BLaER1 treated with 17β-estradiol and CSF1 and Interleukin-3, amounts not matched to agents 10 nM and 100 nM (cell line): ENCODE measurements at regions not wholly inside any gene's neighbourhood (a gene's known extent, or its start where the extent isn't known, plus 50 kb on each side); places are given as distances from the start of the nearest gene placed in this dataset.

Experiments
- H3K27ac ChIP-seq, 11 experiments: shearing (Covaris generic); formaldehyde crosslinking; 2 replicates each; pipeline ENCODE4 v1.8.1; 2022
- H3K27me3 ChIP-seq, 11 experiments: shearing (Covaris generic); formaldehyde crosslinking; 2 replicates each; pipeline ENCODE4 v1.8.1; 2022
- H3K36me3 ChIP-seq, 11 experiments: shearing (Covaris generic); formaldehyde crosslinking; 2 replicates each; pipeline ENCODE4 v1.8.1; 2022
- H3K4me1 ChIP-seq, 10 experiments: shearing (Covaris generic); formaldehyde crosslinking; 2 replicates each; pipeline ENCODE4 v1.8.1; 2022
- H3K4me2 ChIP-seq, 11 experiments: shearing (Covaris generic); formaldehyde crosslinking; 2 replicates each; pipeline ENCODE4 v1.8.1; 2022
- H3K4me3 ChIP-seq, 10 experiments: shearing (Covaris generic); formaldehyde crosslinking; 2 replicates each; pipeline ENCODE4 v1.8.1; 2022
- H3K9ac ChIP-seq, 11 experiments: shearing (Covaris generic); formaldehyde crosslinking; 2 replicates each; pipeline ENCODE4 v1.8.1; 2022
- H3K9me3 ChIP-seq, 11 experiments: shearing (Covaris generic); formaldehyde crosslinking; replicated peaks in 1 of 11; 2 replicates each; pipeline ENCODE4 v1.8.1; 2022
- H4K20me1 ChIP-seq, 11 experiments: shearing (Covaris generic); formaldehyde crosslinking; 2 replicates each; pipeline ENCODE4 v1.8.1; 2022
- Cebpa-rat ChIP-seq, 11 experiments: shearing (Covaris generic); IDR thresholded peaks; 2 replicates each; pipeline ENCODE4 v1.8.1; 2022

- H3K36me3 ChIP-seq, result no peaks in the 10 kb centered on the region; a peak in 1 of 22 replicates
- H3K4me2 ChIP-seq, result no peak overlapping the region
- no peaks in the 10 kb centered on the region for H3K4me1 ChIP-seq
- TF ChIP-seq Cebpa-rat (IDR thresholded peaks at IDR 0.05), result no peak
- no peaks in the 10 kb centered on the region for H4K20me1 ChIP-seq
- no peak overlapping the region for H3K4me3 ChIP-seq
- peaks cover 0 to 17% (median 9%) of the 10 kb centered on the region in 11 experiments; a peak in 7 of 22 replicates for H3K9me3 ChIP-seq
- no peak overlapping the region for H3K9ac ChIP-seq
- no peaks in the 10 kb centered on the region for H3K27me3 ChIP-seq
- H3K27ac ChIP-seq, result no peak overlapping the region
Measured at GRCh38 chr4:4609622-4610334, 67.9 kb upstream of the STX18 start.

GRCh38 chr4:4608214-4608537 is 66.3 kb upstream of the STX18 start:
- no peaks in the 10 kb centered on the region for H4K20me1 ChIP-seq
- H3K27me3 ChIP-seq, result no peaks in the 10 kb centered on the region
- H3K27ac ChIP-seq, result no peak overlapping the region
- H3K9me3 ChIP-seq, result peaks cover 0 to 17% (median 9%) of the 10 kb centered on the region in 11 experiments; a peak in 7 of 22 replicates
- no peaks in the 10 kb centered on the region; a peak in 1 of 22 replicates for H3K36me3 ChIP-seq
- H3K9ac ChIP-seq, result no peak overlapping the region
- no peak overlapping the region for H3K4me2 ChIP-seq
- H3K4me3 ChIP-seq, result no peak overlapping the region
- TF ChIP-seq Cebpa-rat (IDR thresholded peaks at IDR 0.05), result no peak
- no peaks in the 10 kb centered on the region for H3K4me1 ChIP-seq

- H3K9ac ChIP-seq, result no peak overlapping the region
- peaks cover 0 to 17% (median 9%) of the 10 kb centered on the region in 11 experiments; a peak in 7 of 22 replicates for H3K9me3 ChIP-seq
- H3K36me3 ChIP-seq, result no peaks in the 10 kb centered on the region; a peak in 1 of 22 replicates
- no peaks in the 10 kb centered on the region for H3K27me3 ChIP-seq
- no peak overlapping the region for H3K4me3 ChIP-seq
- no peak overlapping the region for H3K27ac ChIP-seq
- TF ChIP-seq Cebpa-rat (IDR thresholded peaks at IDR 0.05), result no peak
- H4K20me1 ChIP-seq, result no peaks in the 10 kb centered on the region
- no peaks in the 10 kb centered on the region for H3K4me1 ChIP-seq
- H3K4me2 ChIP-seq, result no peak overlapping the region
Measured at GRCh38 chr4:4607336-4608213, 65.7 kb upstream of the STX18 start.

- H3K4me1 ChIP-seq, result no peaks in the 10 kb centered on the region
- no peak overlapping the region for H3K27ac ChIP-seq
- H3K27me3 ChIP-seq, result no peaks in the 10 kb centered on the region
- H3K4me2 ChIP-seq, result no peak overlapping the region
- no peak overlapping the region for H3K4me3 ChIP-seq
- H4K20me1 ChIP-seq, result no peaks in the 10 kb centered on the region
- H3K9ac ChIP-seq, result no peak overlapping the region
- peaks cover 0 to 17% (median 9%) of the 10 kb centered on the region in 11 experiments; a peak in 7 of 22 replicates for H3K9me3 ChIP-seq
- no peak for TF ChIP-seq Cebpa-rat (IDR thresholded peaks at IDR 0.05)
- no peaks in the 10 kb centered on the region; a peak in 1 of 22 replicates for H3K36me3 ChIP-seq
Measured at GRCh38 chr4:4606321-4606720, 64.5 kb upstream of the STX18 start.

GRCh38 chr4:4605849-4606248 is 64.0 kb upstream of the STX18 start:
- no peaks in the 10 kb centered on the region for H3K4me1 ChIP-seq
- no peak for TF ChIP-seq Cebpa-rat (IDR thresholded peaks at IDR 0.05)
- H3K4me3 ChIP-seq, result no peak overlapping the region
- H3K9ac ChIP-seq, result no peak overlapping the region
- H3K36me3 ChIP-seq, result no peaks in the 10 kb centered on the region; a peak in 1 of 22 replicates
- no peaks in the 10 kb centered on the region for H4K20me1 ChIP-seq
- peaks cover 0 to 17% (median 9%) of the 10 kb centered on the region in 11 experiments; a peak in 7 of 22 replicates for H3K9me3 ChIP-seq
- no peaks in the 10 kb centered on the region for H3K27me3 ChIP-seq
- H3K4me2 ChIP-seq, result no peak overlapping the region
- H3K27ac ChIP-seq, result no peak overlapping the region

GRCh38 chr4:4603592-4603991 is 61.7 kb upstream of the STX18 start:
- H3K9ac ChIP-seq, result no peak overlapping the region
- TF ChIP-seq Cebpa-rat (IDR thresholded peaks at IDR 0.05), result no peak
- no peaks in the 10 kb centered on the region; a peak in 1 of 22 replicates for H3K36me3 ChIP-seq
- no peak overlapping the region for H3K4me3 ChIP-seq
- H3K9me3 ChIP-seq, result no peaks in the 10 kb centered on the region
- H3K27ac ChIP-seq, result no peak overlapping the region
- H3K4me2 ChIP-seq, result no peak overlapping the region
- H3K4me1 ChIP-seq, result no peaks in the 10 kb centered on the region
- no peaks in the 10 kb centered on the region for H4K20me1 ChIP-seq
- no peaks in the 10 kb centered on the region for H3K27me3 ChIP-seq

- Histone ChIP-seq H3K27ac (no peak overlapping the region), H3K36me3 (no peaks in the 10 kb centered on the region; a peak in 1 of 22 replicates), H3K4me2 (no peak overlapping the region), H3K9ac (no peak overlapping the region), H3K9me3 (no peaks in the 10 kb centered on the region), H3K4me3 (no peak overlapping the region), H3K4me1 (no peaks in the 10 kb centered on the region), H4K20me1 (no peaks in the 10 kb centered on the region), H3K27me3 (no peaks in the 10 kb centered on the region)
- no peak for TF ChIP-seq Cebpa-rat (IDR thresholded peaks at IDR 0.05)
Measured at GRCh38 chr4:4603067-4603466, 61.2 kb upstream of the STX18 start.

- no peak overlapping the region for H3K9ac ChIP-seq
- no peak overlapping the region for H3K4me2 ChIP-seq
- no peaks in the 10 kb centered on the region; a peak in 1 of 22 replicates for H3K36me3 ChIP-seq
- no peaks in the 10 kb centered on the region for H3K27me3 ChIP-seq
- H4K20me1 ChIP-seq, result no peaks in the 10 kb centered on the region
- H3K9me3 ChIP-seq, result no peaks in the 10 kb centered on the region
- no peak overlapping the region for H3K4me3 ChIP-seq
- H3K27ac ChIP-seq, result no peak overlapping the region
- no peaks in the 10 kb centered on the region for H3K4me1 ChIP-seq
- no peak for TF ChIP-seq Cebpa-rat (IDR thresholded peaks at IDR 0.05)
Measured at GRCh38 chr4:4602468-4602867, 60.6 kb upstream of the STX18 start.

GRCh38 chr4:4601803-4602369 is 60.0 kb upstream of the STX18 start:
- Histone ChIP-seq H3K4me3 (no peak overlapping the region), H3K27ac (no peak overlapping the region), H3K27me3 (no peaks in the 10 kb centered on the region), H4K20me1 (no peaks in the 10 kb centered on the region), H3K4me1 (no peaks in the 10 kb centered on the region), H3K9ac (no peak overlapping the region), H3K36me3 (peaks cover 0 to 2% (median 0%) of the 10 kb centered on the region in 11 experiments; a peak in 4 of 22 replicates), H3K9me3 (peaks cover 0 to 4% (median 2%) of the 10 kb centered on the region in 11 experiments; a peak in 6 of 22 replicates), H3K4me2 (no peak overlapping the region)
- TF ChIP-seq Cebpa-rat (IDR thresholded peaks at IDR 0.05), result no peak
